Hematopoietic multipotent progenitor cell treated with erythropoietin and hydrocortisone succinate and interleukin-3 and kit ligand, for 15 days (in vitro differentiated cells): ENCODE measurements at regions not wholly inside any gene's neighbourhood (a gene's known extent, or its start where the extent isn't known, plus 50 kb on each side); places are given as distances from the start of the nearest gene placed in this dataset.

Experiments
- DNase-seq: peaks from one replicate; pipeline ENCODE4 v3.0.0-alpha.2; 2015; ENCODE audit warnings: low spot score

DNA sequence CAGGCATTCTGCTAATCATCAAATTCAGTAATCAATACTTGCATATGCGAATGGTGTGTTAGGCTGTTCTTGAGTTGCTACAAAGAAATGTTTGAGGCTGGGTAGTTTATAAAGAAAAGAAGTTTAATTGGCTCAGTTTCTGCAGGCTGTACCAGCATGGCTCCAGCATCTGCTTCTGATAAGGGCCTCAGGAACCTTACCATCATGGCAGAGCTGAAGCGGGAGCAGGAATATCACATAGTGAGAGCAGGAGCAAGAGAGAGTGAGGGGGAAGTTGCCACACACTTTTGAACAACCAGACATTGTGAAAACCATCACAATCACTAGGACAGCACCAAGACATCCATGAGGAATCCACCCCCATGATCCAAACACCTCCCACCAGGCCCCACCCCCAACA, 344.7 kb upstream of the FAM241A start:
- DNase-seq: no peak

DNA sequence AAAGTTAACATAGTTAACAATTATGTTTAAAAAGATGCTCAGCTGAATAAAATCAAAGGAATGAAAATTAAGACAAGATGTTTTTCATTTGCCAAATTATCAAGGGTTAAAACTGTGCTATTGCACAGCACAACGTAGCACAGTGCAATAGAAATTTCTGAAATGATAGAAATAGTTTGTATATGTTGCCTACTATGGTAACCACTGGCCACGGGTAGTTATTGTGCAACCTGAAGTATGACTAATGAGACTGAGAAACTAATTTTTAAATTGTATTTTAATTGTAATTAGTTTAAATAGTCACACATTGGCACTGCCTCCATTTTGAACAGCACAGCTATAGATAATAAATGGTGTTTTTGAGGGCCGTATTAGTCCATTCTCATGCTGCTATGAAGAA, 343.1 kb upstream of the FAM241A start:
- no peak for DNase-seq

DNA sequence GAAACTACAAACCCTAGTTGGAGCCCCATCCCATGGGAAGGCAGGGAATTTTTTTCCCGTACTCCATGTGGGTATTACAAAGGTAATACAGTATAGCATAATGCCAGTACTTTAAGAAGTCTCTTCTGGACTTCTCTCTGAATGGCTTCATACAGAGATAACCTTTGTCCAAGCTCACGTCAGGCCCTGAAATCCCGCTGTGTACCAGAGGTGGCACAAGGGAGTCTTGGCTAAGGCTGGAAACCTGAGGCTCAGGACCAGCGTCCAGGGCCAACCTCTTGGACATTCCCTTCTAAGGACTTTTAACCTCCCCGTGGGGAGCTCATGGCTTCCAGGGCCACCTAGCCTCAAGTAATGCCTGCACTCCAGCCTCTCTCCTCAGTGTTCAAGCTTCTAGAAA, 338.9 kb upstream of the FAM241A start:
- no peak for DNase-seq

- no peak for DNase-seq
Observed at GRCh38 chr4:111807576-111807975, 337.7 kb upstream of the FAM241A start.

DNA sequence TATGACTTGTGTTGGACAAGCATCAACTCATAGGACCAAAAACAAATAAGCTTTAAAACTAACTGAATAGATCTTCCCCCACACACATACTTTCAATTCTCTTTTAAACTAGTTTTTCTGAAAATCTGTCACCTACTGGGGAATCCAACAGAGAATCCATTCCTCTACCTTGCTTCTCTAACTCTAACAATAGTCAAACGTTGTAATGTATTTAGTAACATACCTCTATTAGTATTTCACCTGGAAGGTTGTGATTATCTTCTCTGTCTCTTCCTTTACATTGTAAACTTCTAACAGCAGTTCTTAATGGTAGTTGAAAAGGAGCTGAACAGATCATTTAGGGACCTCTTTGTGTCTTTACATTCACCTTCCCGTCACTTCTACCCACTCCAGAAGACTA, 337.1 kb upstream of the FAM241A start:
- no peak for DNase-seq

DNA sequence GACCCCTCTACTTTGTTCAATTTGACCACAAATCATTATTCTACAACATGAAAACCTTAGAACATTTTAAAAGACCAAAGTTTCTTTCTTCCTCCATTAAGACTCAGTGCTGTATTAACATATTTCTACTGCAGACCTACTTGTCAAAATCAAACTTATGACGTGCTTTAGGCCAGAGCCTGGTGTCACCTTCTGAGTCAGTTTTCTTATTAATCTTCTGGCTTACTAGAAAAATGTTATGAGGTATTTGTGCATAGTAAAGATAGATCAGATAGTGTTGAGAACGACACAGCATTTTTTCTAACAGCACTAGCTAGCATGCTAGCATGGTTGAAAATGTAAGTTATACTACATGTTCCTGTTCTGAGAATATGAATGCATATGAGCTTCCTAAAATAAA, 333.6 kb upstream of the FAM241A start:
- DNase-seq: no peak

DNA sequence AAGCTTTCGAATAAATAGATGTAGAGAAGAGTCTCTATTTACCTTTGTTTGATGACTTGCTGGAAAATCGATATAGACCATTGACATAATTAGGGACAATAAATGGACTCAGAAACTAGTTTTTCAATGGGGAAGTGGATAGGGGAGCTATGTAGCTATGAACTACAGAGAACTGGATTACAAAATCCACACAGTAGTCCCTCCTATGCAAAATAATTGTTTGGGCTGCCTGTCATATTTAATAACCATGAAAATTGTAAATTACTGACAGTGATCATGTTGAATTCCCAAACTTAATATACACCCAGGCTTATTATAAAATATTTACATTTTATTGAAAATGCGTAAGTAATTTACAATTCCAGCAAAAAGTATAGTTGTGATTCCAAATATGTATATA, 333.1 kb upstream of the FAM241A start:
- no peak for DNase-seq

DNA sequence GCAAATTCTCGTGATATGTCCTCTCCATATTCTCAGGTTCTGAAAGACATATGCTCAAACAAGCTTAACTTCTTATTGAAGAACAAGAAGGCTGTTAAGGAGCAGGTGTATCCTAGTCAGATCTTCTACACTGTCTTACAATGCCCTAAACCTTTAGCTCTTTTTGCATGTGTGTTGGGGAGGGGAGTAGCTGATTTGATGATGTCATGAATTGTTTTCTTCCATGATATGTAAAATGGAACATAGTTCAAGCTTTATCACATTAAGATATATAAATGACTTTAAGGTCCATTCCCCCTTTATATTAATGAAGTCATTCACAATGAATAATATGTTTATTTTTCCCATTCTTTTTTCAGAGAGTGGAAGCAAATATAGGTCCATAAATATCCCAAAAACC, 332.5 kb upstream of the FAM241A start:
- no peak for DNase-seq

- no peak for DNase-seq
Observed at GRCh38 chr4:111813555-111814140, 331.6 kb upstream of the FAM241A start.

- DNase-seq: no peak
Observed at GRCh38 chr4:111814961-111815360, 330.3 kb upstream of the FAM241A start.

DNA sequence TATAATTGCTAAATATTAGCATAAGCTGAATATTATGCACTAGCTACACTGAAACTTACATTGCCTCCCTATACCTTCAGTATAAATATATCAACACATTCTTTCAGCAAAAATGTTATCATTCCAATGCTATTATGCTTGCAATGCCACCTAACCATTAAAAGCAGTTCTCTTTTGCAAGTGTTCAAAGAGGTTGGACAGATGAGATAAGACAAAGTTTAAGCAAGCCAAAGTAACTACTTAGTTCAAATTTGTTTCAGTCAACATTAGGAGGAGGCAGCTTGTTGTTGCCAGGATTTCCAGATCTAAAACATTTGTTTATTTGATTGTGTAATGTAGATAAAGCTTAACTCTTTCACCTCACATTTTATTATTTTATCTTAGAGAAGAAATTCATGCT, 323.9 kb upstream of the FAM241A start:
- no peak for DNase-seq

DNA sequence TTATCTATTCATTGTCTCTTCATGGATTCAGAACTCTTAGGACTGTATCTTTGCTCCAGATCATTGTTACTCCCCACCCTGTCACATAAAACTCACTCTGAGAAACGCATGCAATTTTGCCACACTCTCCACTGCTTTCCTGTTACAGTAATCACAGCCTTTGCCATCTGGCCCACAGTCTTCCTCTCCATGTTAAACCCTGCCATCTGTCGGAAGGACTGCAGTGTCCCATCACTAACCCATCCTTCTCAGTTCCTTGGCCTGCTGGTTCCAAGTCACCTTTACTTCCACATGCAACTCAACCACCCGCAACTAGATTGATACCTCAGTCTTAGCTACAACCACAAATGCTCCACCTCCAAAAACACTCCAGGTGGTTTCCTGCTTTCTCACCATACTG, 308.7 kb upstream of the FAM241A start:
- DNase-seq: no peak

GRCh38 chr4:111837761-111838160, 307.5 kb upstream of the FAM241A start:
- DNase-seq: no peak

DNA sequence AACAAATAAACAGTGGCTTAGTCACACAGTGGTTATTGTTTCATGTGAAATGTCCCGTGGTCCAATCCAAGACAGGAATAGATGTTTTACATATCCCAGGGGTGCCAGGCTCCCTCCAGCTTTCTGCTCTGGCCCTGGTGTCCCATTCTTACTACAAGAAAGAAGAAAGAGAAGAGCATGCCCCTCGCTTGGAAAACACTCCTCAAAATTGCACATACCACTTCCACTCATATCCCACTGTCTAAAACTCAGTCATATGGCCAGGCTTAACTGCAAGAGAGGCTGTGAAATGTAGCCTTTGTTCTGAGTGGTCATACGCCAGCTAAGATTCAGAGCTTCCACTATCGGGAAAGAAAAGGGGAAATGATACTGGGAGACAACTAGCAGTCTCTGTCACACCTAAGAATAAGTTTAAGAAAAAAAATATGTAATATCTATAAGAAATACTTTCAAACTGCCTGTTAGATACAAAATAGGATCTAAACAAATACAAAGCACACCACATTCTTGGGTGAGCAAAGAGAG, 306.8 kb upstream of the FAM241A start:
- DNase-seq: no peak

- DNase-seq: no peak
Observed at GRCh38 chr4:111839141-111839540, 306.1 kb upstream of the FAM241A start.

- DNase-seq: no peak
Observed at GRCh38 chr4:111842336-111842735, 302.9 kb upstream of the FAM241A start.

DNA sequence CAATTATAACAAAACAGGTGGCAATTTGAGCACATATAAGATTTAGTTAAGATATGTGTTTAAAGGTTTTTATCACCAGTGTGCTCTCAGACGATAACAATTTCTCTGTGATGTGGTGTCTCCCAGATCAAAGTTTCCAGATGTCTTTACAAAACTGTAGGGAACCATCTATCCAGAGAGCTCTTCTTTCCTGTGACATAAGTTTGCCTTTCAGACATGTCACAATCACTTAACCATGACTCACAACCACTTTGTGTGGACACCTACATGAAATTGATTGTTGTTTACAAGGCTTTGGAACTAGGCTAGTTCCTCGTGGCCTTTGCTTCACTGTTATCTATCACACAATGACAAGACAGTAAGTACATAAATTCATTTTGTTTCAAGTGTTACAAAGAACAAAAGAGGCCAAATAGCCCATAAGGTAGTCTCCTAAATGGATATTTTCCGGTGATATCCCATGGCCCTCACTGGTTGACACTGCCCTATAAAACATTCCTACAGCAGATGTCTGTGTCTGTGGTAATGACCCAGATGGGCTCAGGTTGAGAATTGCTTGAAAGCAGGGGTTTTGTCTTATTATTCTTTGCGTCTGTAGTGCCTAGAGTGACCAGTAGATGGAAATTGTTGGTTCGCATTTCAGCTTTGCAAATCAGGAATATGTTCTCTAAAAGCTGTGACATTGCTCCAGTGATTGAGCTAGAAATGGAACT, 297.8 kb upstream of the FAM241A start:
- no peak for DNase-seq

DNA sequence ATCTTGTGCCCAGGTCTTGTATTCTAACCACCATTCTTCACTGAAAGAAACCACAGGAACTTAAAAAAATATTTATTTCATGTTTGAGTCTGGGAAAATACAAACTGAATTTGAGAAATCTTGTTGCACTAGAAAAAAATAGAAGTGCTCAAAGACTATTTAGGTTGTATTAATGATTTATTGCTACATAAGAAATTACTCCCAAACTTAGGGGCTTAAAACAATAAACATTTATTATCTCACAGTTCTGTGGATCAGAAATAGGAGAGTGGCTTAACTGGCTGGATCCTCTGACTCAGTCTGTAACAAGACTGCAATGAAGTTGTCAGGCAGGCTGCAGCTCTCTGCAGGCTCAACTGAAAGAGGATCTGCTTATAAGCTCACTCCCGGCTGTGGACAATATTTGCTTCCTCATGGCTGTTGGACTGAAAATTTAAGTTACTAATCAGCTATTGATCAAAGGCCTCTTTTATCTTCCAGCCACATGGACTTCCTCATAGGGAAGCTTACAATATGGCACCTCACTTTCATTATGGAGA, 295.4 kb upstream of the FAM241A start:
- DNase-seq: no peak

DNA sequence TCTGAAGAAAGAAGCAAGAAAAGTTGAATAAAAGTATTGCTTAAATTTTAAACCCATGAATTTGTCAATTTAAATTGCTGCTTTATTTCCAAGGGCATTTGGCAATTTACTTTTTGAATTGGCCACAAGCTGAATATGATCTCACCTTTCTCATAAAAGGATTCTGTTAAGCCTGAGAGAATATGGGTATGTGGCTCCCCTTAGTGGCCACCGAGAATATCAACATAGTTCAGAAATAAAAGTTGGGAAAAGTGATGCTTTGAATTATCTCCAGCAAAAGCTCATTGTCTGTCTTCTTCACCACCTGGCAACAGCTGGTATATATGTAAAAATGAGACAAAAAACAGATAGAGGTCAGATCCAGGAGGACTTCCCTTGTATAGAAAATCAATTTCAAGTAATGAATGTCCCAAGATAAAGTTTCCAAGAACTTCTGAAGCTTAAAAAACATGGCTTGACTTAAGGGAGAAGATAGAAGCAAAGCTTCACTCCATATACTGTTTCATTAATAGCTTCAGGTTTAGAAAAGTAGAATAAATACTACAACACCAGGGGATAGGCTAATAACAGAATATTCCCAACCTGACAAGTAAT, 290.7 kb upstream of the FAM241A start:
- no peak for DNase-seq

GRCh38 chr4:111855308-111855707, 289.9 kb upstream of the FAM241A start:
- no peak for DNase-seq

GRCh38 chr4:111864066-111864465, 281.2 kb upstream of the FAM241A start:
- DNase-seq: no peak

GRCh38 chr4:111869339-111869738, 275.9 kb upstream of the FAM241A start:
- no peak for DNase-seq

DNA sequence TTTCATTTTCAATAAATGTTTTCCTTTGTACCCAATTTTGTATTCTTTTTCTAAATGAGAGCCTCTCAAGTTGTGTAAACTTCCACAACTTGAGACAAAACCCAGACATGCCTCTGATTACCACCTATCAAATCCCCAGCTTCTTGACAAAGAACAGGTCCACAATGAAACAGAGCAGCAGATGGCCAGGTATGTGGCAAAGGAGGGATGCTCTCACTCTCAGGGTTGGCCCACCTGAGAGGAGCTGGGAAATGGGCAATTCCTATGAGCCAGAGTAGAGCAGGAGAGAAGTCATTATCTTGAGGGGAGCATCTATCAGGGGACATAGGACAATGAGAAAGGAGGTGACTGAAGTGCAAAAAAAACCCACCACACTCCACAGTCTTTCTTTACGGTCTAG, 273.5 kb upstream of the FAM241A start:
- no peak for DNase-seq
